ENCODE measurements at regions not wholly inside any gene's neighbourhood (a gene's known extent, or its start where the extent isn't known, plus 50 kb on each side); places are given as distances from the start of the nearest gene placed in this dataset.

DNA sequence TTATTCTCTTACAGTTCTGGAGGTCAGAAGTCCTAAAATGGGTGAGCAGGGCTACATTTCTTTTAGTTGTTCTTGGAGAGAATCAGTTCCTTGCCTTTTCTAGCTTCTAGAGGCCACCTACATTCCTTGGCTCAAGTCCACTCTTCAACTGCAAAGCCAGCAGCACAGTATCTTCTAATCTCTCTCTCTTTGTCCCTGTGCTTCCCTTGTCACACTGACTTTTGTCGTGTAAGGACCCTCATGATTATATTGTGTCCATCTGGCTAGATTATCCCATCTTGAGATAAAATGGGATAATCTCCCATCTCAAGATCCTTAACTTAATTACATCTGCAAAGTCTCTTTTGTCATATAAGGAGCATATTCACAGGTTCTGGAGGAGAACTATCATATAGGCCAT is 359.0 kb downstream of the ADRA2A start:
- no peak for DNase-seq (ENCODE audit: low read depth in 2 of 3, low spot score in 2 of 3)

DNA sequence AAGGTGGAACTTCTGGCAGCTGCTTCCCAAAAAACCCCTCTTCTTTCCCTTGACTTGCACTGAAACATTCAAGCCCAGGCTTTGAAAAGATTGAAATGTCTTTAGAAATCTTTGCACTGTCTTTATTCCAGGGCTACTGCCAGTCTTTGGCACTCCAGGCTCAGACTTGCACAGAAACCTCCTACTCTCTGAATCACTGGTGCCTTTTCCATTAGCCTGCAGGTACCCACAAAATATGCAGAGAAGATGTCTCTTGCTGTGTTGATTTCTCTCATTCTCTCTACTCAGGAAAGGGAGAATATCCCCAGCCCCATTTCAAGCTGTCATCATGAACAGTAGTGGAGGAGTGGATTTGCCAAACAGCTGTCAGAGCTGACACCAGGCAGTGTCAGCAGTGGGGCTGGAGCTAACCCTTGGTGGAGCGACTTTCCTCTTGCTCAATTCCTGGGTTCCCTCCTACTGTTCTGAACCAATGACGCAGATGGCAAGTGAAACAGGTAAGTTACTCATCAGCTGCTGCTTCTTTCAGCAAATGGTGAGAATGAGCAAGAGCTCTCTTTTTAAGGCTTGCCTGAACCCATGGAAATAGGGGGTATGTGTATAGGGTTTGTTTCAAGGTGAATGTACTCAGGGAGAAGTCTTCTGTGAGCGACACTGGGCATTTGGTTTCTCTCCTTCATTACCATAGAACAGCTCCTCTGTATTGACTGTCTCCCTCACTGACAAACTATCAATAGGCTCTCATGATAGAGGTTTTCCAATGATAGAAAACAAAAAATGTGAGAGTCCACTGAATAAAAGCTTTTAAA is 362.4 kb downstream of the ADRA2A start:
- DNase-seq (ENCODE audit: low read depth in 2 of 3, low spot score in 2 of 3): no peak

DNA sequence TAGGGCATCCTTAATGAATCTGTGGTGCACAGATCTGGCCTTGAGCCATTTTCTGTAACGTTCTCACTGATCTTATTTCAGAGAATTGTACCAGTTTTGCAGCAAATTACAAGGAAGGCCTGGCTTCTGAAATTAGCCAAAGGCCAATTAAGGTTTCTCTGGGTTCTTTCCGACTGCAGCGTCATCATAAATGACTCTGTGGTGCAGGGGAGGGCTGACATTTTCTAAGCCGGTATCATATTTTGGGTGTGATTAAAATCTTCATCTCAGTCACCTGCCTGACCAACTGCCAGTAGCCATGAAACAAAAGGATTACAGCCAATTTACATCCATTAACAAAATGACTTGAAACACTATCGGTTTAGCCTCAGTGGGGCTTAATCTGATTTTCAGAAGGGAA is 363.7 kb downstream of the ADRA2A start:
- no peak for DNase-seq (ENCODE audit: low read depth in 2 of 3, low spot score in 2 of 3)

DNA sequence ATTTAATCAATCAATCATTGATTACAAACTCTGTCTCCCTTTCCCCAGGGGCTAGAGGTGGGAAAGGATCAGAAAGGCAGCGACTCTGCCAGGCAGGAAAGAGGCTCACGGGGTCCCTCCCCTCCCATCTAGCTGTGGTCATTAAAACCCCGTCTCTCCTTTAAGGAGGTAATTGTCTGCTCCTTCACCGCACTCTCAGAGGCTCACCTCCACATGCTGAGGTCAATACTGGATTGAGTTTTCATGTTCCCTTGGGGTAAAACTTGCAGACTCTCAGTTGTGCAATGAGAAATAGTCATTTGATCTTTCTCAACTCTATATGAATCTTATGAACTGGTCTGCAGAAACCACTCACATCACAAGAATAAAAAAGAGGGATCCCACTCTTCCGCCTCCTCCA is 368.8 kb downstream of the ADRA2A start:
- no peak for DNase-seq (ENCODE audit: low read depth in 2 of 3, low spot score in 2 of 3)

DNA sequence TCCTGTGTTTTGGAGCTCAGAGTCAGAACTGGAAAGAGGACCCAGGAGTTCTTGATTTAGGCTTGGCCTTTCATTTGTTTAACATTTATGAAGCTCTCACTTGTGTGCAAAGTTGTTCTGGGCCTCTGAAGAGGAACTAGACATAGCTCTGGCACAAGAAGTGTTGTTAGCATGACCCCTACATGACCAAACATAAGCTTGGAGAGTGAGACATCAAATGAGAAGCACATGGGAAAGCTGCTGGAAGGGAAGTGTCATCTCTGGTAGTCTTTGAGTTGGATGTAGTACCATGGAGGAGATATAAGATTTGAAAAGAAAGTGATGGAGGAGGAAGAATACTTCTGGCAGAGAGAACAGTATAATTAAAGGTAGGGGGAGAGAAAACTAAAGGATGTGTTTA is 370.1 kb downstream of the ADRA2A start:
- no peak for DNase-seq (ENCODE audit: low read depth in 2 of 3, low spot score in 2 of 3)

DNA sequence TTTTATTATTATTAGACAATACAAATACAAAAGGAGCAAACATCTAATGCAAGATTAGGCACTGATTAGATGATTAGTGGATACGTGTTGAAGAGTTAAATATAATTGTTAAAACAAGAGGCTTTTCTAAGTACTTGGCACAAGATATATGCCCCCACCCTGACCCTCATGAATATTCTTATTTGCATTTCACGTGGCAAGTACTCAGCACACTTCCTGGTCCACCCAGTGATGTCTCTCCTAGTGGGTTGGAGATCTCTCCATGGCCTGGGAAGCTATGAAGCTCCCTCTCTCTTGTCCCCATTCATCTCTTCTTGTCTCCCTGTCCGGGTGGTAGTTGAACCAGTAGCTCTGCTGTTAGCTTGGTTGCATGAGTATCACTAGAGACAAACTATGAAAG is 375.3 kb downstream of the ADRA2A start:
- no peak for DNase-seq (ENCODE audit: low read depth in 2 of 3, low spot score in 2 of 3)

DNA sequence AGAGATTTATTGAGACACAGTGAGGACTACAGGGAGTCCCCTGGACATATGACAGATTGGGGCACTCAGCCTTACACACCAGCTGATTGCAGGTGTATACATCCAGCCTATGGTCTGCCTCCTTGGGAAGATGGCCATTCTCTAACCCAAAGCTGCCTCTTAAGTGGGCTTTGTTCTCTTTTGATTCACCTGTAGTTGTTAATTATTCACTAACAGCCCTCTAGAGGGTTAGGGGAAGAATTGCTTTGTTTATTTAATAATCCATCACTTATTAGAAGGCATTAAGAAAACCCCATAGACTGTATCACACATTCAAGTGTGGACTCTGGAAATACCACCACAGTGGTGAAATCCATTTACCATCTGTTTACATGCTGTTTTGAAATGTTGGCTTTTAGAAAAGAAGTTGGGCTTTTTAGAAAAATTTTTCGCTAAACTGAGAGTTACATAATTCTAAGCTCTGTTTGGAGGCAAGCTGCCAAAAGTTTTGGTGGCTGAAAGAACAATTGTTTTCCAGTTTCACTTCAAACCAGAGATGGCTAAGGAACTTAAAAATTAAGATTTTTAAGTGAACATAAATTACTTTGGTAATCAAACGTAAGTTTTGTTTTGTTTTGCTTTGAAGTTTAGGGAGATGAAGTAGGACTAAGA is 379.1 kb downstream of the ADRA2A start:
- DNase-seq (ENCODE audit: low read depth in 2 of 3, low spot score in 2 of 3): no peak

DNA sequence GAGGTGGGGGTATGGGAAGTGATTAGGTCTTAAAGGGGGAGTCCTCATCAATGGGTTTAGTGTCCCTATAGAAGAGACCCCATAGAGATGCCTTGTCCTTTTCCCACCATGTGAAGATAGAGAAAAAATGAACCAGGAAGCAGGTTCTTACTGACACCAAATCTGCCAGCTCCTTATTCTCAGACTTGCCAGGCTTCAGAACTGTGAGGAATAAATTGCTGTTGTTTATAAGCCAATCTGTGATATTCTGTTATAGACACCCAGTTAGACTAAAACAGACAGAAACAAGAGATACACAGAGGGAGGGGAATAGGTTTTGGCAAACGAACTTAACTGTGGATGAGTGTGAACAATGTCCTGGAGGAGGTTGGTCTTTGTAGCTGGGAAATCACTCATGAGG is 381.4 kb downstream of the ADRA2A start:
- DNase-seq (ENCODE audit: low read depth in 2 of 3, low spot score in 2 of 3): no peak

DNA sequence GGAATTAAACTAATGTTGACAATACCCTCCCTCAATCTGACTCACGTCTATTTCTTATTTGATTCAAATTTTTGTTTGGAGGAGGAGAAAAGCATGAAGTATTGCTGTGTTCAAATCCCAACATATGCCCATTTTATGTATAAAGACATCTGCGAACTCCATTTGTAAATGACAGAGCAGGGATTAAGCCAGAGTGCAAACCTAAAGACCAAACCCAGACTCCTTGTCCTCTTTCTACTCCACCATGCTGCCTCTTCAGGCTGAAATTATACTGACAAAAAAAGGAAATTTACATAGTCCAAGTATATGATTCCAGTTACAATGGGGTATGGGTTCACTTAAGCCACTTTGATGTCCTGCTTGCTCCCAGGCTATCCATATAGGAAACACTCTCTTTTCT is 383.1 kb downstream of the ADRA2A start:
- no peak for DNase-seq (ENCODE audit: low read depth in 2 of 3, low spot score in 2 of 3)

DNA sequence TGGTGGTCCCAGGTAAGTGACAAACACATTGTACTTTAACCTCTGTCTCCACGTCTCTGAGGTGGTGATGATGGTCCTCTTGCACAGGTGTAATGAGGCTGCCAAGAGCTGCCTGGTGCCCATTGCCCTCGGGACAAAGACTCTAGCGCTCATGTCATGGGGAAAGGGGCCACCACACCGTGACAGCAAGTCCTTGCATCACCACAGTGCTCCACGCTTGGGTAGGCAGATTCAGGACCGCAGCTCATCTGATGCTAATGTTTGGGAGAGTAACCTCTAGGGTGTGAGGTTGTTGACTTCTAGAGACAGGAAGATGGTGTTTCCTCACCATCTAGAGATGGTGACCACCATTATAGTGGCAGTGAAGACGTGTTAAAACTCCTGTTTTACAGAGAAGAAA is 395.6 kb downstream of the ADRA2A start:
- DNase-seq (ENCODE audit: low read depth in 2 of 3, low spot score in 2 of 3): no peak

DNA sequence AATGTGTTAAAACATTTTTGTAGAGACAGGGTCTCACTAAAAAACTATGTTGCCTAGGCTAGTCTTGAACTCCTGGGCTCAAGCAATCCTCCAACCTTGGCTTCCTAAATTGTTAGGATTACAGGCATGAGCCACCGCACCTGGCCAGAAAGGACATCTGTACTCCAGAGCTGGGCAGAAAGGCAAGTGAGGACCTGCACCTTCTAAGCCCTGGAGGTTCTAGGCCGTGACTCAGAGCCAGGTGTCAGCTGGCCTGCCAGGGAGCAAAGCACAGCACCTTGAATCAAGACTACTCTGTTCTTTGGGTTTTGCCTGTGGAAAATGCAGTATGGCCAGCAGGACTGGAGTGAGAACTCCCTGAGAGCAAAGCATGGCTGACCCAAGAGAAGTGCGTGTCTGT is 396.5 kb downstream of the ADRA2A start:
- no peak for DNase-seq (ENCODE audit: low read depth in 2 of 3, low spot score in 2 of 3)

DNA sequence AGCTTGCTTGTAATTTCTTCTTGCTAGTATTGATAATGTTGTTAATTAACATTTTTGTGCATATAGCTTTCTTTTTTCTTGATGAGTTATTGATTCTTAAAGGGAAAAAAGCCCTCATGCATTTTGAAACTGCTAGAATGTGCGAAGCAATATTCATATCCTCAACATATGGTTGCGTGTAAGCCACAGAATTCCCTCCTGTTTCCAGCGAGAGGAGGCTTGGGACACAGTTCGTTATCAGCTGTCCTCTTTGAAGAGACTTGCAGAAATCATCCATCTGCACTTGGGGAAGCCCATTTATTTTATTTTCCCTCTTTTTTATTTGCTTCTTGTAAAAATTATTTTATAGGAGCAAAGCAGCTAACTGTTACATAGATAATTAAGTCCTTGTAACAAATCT is 398.0 kb downstream of the ADRA2A start:
- DNase-seq (ENCODE audit: low read depth in 2 of 3, low spot score in 2 of 3): no peak

DNA sequence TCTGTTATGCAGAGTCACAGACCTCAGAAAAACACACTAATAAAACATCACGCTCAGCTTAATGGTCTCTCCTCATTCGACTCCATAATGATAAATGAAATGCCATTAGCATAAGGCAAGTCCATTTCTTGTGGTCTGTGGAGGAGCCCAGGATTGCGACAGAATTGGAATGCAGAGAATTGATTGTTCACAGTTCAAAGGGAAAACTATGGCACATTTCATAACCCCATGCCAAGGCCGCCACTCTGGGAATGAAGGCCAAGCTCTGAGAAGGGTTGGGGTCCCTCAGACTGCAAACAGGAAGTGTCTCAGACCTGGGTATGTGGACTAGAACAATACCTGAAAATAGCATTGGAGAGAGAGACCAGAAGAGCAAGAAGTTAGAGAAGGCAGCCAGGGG is 398.9 kb downstream of the ADRA2A start:
- no peak for DNase-seq (ENCODE audit: low read depth in 2 of 3, low spot score in 2 of 3)

DNA sequence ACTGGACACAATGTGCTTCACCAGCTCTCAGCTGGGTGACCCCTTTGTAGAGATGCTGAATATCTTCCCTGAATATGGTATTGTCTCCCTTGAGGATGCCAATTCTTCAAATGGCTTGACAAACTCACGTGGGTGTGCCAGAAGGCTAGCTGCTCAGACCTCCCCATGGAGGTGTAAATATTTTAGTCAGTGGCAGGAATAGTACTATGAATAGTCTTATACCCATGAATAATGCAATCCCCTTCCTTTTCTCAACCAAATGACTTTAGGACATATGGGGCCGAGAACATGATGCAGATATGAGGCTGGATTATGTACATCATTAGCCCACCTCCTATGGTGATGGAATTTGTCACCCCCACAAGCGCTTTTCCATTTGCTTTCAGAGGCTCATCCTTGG is 401.8 kb downstream of the ADRA2A start:
- no peak for DNase-seq (ENCODE audit: low read depth in 2 of 3, low spot score in 2 of 3)

DNA sequence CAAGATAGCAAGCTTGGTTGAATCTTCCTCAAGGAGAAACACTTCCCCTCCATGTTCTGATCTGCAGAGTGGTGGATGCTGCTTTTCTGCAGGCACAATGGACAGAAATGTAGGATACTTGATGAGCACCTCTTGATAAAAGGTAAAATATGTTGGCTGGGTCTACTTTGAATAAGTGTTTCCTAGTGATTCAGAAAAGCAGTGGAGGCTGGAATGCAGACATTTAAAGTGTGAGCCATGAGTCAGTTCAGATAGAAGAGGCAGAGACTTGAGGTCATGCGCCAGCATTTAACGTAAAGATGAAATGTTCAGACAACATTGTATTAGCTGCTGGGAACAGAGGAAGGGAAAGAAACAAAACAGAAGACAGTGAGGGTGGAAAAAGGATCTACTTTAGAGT is 403.1 kb downstream of the ADRA2A start:
- no peak for DNase-seq (ENCODE audit: low read depth in 2 of 3, low spot score in 2 of 3)

DNA sequence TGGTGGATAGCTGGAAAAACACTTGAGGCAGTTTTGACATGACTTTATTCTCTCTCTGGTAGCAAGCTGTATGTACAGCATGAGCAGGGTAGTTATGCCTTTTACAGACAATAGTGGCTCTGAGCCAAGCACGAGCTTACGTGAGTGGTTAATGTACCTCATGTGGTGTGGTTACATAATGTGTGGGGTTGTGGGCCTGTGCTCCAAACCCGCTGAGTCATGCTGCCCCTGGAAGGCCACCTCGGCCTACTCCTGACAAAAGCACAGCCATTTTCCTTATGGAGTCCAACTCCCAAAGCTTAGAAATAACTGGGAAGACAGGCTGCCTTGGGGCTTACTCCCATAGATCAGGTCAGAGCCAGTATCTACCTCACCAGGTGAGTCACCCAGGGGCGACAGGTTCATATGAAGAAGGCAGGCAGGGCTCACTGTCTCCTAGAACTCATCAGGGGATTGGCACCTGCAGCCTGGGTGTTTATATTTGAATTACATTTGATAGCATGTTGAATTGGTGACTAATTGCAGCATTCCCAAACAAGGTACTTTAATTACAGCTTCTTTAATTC is 404.5 kb downstream of the ADRA2A start:
- DNase-seq (ENCODE audit: low read depth in 2 of 3, low spot score in 2 of 3): no peak

DNA sequence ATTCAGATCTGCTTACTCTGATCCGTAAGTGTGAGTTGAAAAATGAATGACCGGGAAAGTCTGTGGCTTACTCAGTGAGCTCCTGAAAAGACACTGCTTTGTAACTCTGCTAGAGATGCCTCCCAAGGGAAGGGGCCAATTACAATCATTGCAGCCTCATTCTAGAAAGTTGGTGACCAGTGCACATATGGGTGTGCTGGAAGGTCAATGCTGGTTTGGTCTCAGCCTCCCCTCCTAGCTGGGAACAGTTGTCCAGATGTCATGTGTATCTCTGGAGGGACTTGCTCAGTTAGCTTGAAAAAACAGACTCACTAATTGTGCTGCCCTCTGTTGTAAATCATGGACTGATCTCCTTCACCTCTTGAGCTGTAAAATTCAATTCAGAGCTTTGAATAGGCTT is 405.0 kb downstream of the ADRA2A start:
- no peak for DNase-seq (ENCODE audit: low read depth in 2 of 3, low spot score in 2 of 3)

DNA sequence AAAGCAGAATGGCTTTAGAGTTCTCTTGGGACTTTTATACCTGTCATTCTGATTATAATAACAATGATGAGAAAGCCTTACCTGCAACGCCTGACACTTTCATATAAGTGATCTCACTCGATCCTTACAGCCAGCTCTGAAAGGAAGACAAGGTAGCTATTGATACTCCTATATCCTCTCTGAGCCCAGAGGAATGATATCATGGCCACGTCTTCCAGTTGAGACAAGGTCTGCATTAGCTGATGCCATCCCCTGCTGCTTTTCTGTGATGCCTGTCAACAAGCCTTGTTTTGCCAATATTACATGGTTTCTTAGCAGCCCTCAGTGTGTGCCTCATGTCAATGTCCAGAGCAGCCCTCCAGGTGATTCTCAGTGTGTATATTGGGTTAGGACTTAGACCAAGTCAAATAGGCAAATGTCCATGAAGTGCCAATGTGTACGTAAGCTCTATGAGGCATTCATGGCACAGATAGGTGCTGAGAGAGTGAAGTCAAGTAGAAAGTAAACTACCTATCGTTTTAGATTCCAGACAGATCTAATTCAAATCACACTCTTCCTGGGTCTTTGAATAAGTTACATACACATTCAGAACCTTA is 405.9 kb downstream of the ADRA2A start:
- DNase-seq (ENCODE audit: low read depth in 2 of 3, low spot score in 2 of 3): no peak

DNA sequence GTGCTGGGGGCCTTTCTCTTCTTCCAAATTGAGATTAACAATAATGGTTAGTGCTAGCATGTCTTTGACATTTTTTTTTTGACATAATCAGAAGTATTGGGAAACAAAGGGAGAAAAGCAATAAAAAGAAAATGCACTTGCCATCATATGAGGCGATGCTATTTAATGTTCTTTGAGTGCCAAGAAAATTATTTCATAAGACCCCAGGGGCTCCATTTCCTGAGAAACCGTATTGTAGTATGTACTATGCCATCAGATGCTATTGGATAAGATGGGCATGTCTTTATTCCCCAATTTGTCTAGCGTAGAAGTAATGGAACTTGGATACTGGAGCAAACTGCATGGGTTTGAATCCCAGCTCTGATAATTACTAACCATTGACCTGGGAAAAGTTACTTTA is 408.9 kb downstream of the ADRA2A start:
- no peak for DNase-seq (ENCODE audit: low read depth in 2 of 3, low spot score in 2 of 3)

DNA sequence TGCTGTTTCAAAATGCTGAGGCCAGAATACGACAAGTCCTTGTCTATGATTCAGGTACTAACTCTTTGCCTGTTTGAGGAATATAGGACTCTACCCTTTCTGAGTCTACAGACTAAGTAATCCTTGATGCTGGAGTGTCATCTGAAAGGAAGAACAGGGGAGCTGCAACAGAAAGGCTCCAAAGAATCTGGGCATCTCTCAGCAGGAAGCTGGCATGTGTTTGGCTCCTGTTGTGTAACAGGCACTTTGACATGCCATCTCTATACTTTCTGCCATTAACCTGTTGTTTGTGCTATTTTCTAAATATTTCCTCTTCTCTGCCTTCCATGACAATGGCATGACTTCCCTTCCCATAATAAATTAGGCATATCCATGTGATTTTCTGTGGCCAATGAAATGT is 409.5 kb downstream of the ADRA2A start:
- no peak for DNase-seq (ENCODE audit: low read depth in 2 of 3, low spot score in 2 of 3)

DNA sequence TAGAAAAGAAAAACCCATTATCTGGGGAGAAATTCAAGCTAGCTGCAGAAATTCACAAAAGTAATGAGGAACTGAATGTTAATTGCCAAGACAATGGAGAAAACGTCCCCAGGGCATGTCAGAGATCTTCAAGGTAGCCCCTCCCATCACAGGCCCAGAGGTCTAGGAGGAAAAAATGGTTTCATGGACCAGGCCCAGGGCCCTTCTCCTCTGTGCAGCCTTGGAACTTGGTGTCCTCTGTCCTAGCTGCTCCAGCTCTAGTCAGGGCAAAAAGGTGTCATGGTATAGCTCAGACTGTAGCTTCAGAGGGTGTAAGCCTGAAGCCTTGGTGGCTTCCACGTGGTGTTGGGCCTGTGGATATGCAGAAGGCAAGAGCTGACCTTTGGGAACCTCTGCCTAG is 411.8 kb downstream of the ADRA2A start:
- DNase-seq (ENCODE audit: low read depth in 2 of 3, low spot score in 2 of 3): no peak

DNA sequence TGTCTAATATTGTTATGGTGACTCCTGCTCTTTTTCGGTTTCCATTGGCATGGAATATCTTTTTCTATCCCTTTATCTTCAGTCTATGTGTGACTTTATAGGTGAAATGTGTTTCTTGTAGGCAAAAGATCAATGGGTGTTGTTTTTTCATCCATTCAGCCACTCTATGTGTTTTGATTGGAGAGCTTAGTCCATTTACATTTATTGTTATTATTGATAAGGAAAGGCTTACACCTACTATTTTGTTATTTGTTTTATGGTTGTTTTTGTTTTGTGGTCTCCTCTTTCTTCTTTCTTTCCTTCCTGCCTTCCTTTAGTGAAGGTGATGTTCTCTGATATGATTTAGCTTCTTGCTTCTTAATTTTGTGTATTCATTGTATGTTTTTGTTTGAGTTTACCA is 414.3 kb downstream of the ADRA2A start:
- DNase-seq (ENCODE audit: low read depth in 2 of 3, low spot score in 2 of 3): no peak
